ENCODE measurements at regions not wholly inside any gene's neighbourhood (a gene's known extent, or its start where the extent isn't known, plus 50 kb on each side); places are given as distances from the start of the nearest gene placed in this dataset.

DNA sequence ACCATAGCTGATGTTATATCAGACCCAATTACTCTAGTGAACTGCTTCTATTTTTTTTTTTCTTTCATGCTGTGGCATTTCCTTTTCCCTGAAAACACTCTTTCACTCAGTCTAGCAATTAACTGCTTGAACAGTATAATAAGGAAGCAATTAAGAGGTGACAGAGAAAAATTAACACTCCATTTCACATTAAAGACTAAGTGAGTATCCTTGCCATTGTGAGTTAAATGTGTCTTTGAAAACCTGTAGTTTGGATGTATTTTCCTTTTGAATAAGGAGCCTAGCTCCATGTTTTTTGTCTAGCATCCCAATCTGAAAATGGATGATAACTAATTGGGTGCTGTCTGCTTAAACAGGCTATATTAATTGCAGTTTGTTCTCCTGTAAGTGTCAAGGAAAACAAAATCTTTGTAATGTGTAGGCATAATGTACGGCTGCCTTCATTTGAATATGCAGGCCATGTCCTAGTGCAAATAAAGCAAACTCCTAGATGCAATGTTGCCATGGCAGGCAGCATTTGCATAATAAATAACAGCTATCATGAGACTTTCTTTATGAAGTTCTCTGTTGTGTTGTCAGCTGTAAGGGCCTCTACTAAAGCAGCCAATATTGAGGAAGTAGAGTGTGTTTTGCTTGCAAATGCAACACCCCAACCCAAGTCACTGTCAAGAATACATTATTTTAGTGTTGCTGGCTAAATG is 416.7 kb downstream of the ZIC3 start:
- TF ChIP-seq POLR2AphosphoS5 (IDR thresholded peaks at IDR 0.05; ENCODE audit: low read depth, low read length) = no peak
- TF ChIP-seq REST (IDR thresholded peaks at IDR 0.05; ENCODE audit: insufficient read depth in 1 of 2, low read depth in 2 of 2, low read length in 2 of 2) = no peak
- TF ChIP-seq FOXP2 (optimal IDR thresholded peaks at IDR 0.05; ENCODE audit: borderline replicate concordance, extremely low read depth, extremely low read length, insufficient read depth) = no peak
- no peak for TF ChIP-seq TAF1 (IDR thresholded peaks at IDR 0.05; ENCODE audit: borderline replicate concordance, insufficient read depth, low read length)
- TF ChIP-seq SIN3A (IDR thresholded peaks at IDR 0.05; ENCODE audit: borderline replicate concordance, insufficient read depth, low read length) = no peak

Measured in PFSK-1 (cell line).